HCT116 (cell line): ENCODE measurements at regions not wholly inside any gene's neighbourhood (a gene's known extent, or its start where the extent isn't known, plus 50 kb on each side); places are given as distances from the start of the nearest gene placed in this dataset.

Experiments
- EZH2 ChIP-seq: fragments of 200-600 bp; sonication (generic); IDR thresholded peaks from 2 replicates; pipeline ENCODE4 v1.6.1; 2017; ENCODE audit warnings: antibody characterized with exemption, mixed run types
- EZH2phosphoT487 ChIP-seq: fragments of 200-600 bp; IDR thresholded peaks from 2 replicates; pipeline ENCODE4 v1.6.1; 2018; ENCODE audit warnings: antibody characterized with exemption, borderline replicate concordance
- FOSL1 ChIP-seq: IDR thresholded peaks from 2 replicates; pipeline ENCODE4 v1.6.1; 2012; ENCODE audit warnings: low read depth
- POLR2A ChIP-seq: IDR thresholded peaks from 2 replicates; pipeline ENCODE4 v1.7.0; 2011; ENCODE audit warnings: borderline replicate concordance; ENCODE audit not compliant: insufficient read depth, insufficient read length; ENCODE audit errors: extremely low read depth
- POLR2AphosphoS5 ChIP-seq: IDR thresholded peaks from 2 replicates; pipeline ENCODE4 v1.6.1; 2011; ENCODE audit warnings: mild to moderate bottlenecking, low read depth, low read length, moderate library complexity
- RAD21 ChIP-seq: IDR thresholded peaks from 2 replicates; pipeline ENCODE4 v1.6.1; 2012; ENCODE audit warnings: low read depth, mild to moderate bottlenecking
- REST ChIP-seq: IDR thresholded peaks from 2 replicates; pipeline ENCODE4 v1.6.1; 2012; ENCODE audit warnings: low read depth
- SIN3A ChIP-seq: IDR thresholded peaks from 2 replicates; pipeline ENCODE4 v1.6.1; 2012; ENCODE audit warnings: low read depth
- YY1 ChIP-seq: IDR thresholded peaks from 2 replicates; pipeline ENCODE4 v1.6.1; 2011; ENCODE audit warnings: low read length, low read depth, moderate library complexity, mild to moderate bottlenecking; ENCODE audit not compliant: insufficient replicate concordance; ENCODE audit errors: extremely low read depth
- TF ChIP-seq, protein P1 (sequence below), 3 experiments: fragments of 200-600 bp in 1 of 3; sonication (generic) in 1 of 3; IDR thresholded peaks in 2 of 3; conservative IDR thresholded peaks in 1 of 3; 2 replicates each; pipeline ENCODE4 v1.5.1; 2012 to 2017; ENCODE audit warnings: low read depth in 2 of 3, low read length in 2 of 3, antibody characterized with exemption in 1 of 3, borderline replicate concordance in 1 of 3, control low read depth in 1 of 3, mild to moderate bottlenecking in 1 of 3, mixed read lengths in 1 of 3, mixed run types in 1 of 3, moderate library complexity in 1 of 3; ENCODE audit not compliant: insufficient read depth in 1 of 3

- TF ChIP-seq YY1 (no peak), REST (no peak), FOSL1 (no peak), SIN3A (no peak), EZH2phosphoT487 (no peak), RAD21 (no peak), EZH2 (no peak), POLR2A (no peak), POLR2AphosphoS5 (no peak)
- TF ChIP-seq, protein P1, sequence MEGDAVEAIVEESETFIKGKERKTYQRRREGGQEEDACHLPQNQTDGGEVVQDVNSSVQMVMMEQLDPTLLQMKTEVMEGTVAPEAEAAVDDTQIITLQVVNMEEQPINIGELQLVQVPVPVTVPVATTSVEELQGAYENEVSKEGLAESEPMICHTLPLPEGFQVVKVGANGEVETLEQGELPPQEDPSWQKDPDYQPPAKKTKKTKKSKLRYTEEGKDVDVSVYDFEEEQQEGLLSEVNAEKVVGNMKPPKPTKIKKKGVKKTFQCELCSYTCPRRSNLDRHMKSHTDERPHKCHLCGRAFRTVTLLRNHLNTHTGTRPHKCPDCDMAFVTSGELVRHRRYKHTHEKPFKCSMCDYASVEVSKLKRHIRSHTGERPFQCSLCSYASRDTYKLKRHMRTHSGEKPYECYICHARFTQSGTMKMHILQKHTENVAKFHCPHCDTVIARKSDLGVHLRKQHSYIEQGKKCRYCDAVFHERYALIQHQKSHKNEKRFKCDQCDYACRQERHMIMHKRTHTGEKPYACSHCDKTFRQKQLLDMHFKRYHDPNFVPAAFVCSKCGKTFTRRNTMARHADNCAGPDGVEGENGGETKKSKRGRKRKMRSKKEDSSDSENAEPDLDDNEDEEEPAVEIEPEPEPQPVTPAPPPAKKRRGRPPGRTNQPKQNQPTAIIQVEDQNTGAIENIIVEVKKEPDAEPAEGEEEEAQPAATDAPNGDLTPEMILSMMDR (IDR thresholded peaks at IDR 0.05 in 2 of 3, conservative IDR thresholded peaks at IDR 0.05 in 1 of 3; ENCODE audit: borderline replicate concordance in 1 of 3, insufficient read depth in 1 of 3, low read depth in 2 of 3, low read length in 2 of 3): no peak
These were observed 304.3 kb upstream of the MEF2C start for GRCh38 chr5:89187268-89187667.
